ENCODE measurements at regions not wholly inside any gene's neighbourhood (a gene's known extent, or its start where the extent isn't known, plus 50 kb on each side); places are given as distances from the start of the nearest gene placed in this dataset.
"Not testable (repeated sequence)": the region's sequence is repeated elsewhere in the genome, so short reads cannot be mapped to it uniquely, and the experiment has no call there.

DNA sequence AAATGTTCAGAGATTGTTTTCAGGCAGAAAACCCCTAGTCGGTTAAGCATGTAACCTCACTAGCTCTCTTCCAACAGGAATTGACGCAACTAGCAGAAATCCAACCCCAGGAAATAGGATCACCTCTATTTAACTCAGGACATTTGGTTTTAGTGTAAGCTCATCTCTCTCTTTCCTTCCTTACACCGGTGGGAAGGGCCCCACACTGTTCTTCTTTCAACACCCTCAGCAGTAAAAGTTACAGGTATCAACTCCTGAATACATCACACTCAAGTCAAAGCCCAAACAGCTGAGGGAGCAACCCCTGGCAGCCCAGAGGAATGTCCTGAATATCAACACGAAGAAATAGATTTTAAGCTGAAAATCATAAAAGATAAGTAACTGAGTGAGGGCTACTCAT lies 191.2 kb upstream of the KIF2B start:
- no peak for DNase-seq

DNA sequence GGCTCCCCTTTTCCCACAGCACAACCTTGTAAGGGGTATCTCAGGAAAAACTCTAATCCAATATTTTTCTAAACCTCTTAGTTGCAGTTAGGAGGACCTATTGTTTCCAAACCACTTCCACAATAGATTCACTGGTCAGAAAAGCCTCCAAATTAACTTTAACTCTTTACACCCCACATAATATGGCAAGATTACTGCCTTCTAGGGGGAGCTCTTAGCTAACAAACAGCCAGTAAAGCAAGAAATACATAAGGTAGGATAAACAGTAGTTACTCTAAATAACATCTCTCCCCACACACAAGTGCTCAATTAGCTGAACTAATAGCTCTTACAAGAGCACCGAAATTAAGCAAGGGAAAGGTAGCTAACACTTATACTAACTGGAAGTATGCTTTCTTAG lies 192.1 kb upstream of the KIF2B start:
- no peak for DNase-seq

DNA sequence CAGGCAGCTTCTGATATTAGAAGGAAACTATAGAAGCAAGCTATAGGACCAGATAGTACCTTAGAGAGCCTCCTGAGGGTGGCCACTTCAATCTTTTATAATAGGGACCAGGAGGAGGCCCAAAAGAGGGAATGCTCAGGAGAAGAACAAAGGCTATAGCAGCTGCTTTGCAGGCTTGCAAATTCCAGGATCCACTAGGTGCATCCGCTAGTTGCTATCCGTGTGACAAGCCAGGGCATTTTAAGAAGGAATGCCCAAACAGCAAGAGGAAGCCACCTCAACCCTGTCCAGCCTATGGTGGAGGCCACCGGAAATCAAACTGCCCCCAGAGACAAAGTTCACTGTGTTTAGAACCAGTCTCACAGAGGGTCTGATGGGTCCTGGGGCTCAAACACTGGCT lies 192.6 kb upstream of the KIF2B start:
- DNase-seq, result no peak

DNA sequence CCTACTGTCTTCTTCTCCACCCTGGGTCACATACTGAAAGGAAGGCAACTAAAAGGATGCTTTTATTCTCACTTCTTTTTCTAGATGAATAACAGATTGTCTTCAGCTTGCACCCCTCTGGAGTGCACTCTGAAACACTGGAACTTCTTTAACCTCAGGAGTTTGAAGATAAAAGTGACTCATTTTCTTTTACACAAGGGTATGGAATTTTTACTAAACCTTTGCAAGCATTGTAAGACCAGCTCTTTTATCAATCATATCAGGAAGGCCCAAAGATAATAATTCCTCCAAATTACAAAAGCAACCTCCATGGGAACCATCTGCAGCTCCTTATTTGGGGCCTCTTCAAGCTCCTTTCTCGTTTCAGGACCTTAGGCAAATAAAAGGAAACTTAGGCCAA lies 193.5 kb upstream of the KIF2B start:
- DNase-seq, result no peak

DNA sequence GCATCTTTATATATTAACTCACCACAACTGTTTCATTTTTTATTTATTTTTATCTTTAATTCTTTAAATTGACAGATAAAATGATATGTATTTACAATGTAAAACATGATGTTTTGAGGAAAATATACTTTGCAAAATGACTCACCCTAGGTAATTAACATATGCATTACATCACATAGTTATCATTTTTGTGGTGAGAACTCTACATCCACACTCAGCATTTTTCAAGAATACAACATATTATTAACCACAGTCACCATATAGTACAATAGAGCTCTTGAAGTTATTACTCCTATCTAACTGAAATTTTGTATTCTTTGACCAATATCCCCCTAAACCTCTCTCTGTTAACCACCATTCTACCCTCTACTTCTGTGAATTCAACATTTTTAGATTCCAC lies 194.7 kb upstream of the KIF2B start:
- DNase-seq, result no peak

DNA sequence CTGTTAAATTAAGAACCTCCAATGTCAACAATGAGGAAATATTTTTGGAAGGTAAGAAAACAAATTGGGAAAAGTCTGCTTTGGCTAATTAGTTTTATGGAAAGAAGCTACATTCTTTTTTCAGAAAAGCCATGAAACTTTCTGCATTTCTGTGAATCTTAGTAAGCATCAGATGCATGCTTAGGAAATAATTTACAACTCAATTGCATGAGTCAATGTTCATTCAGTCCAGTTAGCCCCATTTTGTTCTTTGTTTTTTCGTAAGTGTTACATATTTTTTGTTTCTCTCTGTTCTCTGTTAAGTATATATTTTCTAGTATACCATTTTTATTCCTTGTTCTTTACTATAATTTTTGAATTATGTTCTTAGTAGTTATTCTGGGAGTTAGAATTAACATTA lies 195.2 kb upstream of the KIF2B start:
- no peak for DNase-seq

DNA sequence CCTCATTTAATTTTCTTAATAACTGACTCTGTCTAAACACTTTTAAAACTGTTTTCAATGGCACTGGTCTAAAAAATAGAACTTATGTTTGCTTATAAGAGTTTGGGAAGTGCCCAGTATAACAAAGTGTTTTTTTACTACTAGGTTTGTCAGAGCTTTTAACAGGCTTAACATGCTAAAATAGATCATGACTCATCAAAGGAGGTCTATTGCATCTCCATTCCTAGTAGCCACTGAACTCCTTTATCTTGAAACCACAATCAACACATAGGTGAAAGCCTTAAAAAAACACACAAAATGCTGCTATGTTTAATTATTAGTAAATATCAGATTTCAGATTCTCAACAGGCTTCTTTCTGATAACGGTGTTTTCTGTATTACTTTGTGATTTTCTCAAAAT lies 196.4 kb upstream of the KIF2B start:
- DNase-seq, result no peak

DNA sequence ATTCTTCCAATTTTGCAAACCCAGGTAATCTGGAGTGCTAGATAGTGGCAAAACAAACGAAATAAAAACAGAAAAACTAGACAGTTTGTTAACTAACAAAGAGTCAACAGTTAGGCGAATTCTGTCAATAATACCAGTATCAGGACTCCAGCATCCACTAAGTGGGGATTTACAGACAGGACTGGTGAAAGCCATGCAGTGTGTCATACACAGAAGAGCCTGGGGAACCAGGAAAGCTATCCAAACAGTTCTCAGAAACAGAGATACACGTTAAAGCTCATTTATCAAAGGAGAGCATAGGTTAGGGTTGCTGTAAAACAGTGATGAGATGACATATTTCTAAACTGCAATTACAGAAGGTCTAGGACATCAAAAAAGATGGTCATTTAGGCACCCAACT lies 203.7 kb upstream of the KIF2B start:
- no peak for DNase-seq

DNA sequence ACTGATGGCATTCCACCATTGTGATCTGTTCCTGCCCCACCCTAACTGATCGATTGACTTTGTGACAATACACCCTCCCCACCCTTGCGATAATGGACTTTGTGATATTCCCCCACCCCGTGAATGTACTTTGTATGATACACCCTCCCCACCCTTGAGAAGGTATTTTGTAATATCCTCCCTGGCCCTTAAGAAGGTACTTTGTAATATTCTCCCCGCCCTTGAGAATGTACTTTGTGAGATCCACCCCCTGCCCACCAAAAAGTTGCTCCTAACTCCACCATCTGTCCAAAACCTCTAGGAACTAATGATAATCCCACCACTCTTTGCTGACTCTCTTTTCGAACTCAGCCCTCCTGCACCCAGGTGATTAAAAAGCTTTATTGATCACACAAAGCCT lies 214.5 kb upstream of the KIF2B start:
- not testable (repeated sequence) for DNase-seq

DNA sequence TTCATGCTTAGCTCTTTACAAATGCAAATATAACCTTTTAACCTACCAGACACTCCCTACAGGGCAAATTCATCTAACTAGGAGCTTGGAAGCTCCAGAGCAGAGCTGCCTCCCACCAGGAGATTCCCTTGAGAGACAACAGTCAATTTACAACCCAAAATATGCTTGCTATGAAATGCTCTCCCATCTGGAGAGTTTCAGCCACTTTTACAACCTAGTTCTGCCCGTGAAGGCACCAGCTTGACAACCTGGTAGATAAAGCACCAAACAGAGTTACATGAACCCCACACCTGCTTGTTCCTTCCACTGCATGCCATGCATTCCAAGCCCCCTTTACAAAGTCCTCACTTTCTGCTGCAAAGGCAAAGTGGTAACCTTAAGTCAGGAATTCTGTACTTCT lies 215.3 kb upstream of the KIF2B start:
- no peak for DNase-seq

DNA sequence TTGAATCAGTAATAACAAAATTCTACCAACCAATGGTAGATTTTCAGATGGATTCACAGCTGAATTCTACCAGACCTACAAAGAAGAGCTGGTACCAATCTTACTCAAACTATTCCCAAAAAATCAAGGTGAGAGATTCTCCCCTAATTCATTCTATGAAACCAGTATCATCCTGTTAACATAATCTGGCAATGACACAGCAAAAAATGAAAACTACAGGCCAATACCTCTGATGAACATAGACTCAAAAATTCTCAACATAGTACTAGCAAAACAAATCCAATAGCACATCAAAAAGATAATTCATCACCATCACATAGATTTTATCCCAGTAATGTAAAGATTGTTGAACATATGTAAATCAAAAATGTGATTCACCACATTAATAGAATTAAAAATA lies 234.4 kb upstream of the KIF2B start:
- no peak for DNase-seq

DNA sequence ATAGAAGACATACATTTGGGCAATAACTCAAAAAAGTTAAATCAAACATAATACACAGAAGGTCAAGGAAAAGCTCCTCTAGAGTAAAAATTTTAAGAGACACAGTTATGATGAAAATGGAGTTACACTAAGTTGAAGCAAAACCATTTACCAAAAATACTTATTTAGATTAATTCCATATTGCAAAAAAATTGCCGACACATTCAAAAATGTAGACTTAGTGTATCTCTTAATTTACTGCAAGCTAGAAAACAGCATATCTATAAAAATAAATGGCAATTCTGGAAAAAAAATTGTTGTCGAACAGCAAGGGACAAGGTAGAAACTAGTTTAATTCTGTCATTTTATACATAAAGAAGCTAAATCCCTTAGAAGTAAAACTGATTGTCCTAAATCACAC lies 248.7 kb upstream of the KIF2B start:
- DNase-seq, result no peak

DNA sequence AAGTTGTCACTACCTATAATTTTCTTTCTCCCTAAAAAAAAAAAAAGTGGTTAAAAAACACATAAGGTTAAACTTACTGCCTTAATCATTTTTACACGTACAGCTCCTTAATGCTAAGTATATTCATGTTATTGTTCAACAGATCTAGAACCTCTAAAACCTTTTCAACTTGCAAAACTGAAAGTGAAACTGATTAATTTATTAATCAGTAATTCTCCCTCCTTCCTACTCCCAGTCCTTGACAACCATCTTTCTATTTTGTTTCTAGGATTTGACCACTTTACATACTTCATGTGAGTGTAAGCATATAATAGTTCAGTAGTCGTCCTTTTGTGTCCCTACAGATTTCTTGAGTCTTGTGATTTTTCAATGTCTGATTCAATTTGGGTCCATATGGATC lies 251.4 kb upstream of the KIF2B start:
- no peak for DNase-seq

DNA sequence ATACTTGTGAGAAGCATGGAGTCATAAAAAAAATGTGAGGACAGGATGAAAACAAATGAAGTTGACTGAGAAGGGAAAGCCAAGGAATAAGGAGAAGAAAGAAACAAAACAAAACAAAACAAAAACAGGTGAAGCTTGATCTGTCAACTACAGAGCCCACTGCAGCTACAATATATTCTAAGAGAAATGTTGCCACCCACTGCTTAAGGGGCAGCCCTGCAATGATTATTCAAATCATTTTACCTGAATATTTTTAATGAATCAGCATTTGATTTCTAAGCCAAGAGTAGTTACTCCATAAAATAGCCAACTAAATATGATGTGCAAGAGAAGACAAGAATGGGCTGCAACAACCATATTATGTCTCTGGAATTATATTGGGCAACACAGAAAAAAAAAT lies 252.0 kb upstream of the KIF2B start:
- DNase-seq, result no peak

DNA sequence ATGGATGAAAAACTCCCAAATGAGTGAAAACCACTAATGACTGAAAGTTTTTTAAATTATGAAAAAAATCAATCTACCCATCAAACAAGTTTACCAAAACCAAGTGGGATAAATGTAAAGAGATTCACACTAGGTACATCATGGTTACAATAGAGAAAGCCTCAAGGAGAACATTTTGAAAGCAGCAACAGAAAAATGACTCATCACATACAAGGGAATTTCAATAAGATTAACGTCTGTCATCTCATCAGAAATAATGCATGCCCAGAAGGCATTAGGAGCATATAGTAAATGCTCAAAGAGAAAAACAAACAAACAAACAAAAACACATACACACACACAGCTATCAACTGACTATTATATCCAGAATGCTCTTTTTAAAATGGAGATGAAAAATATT lies 261.8 kb upstream of the KIF2B start:
- DNase-seq, result no peak

DNA sequence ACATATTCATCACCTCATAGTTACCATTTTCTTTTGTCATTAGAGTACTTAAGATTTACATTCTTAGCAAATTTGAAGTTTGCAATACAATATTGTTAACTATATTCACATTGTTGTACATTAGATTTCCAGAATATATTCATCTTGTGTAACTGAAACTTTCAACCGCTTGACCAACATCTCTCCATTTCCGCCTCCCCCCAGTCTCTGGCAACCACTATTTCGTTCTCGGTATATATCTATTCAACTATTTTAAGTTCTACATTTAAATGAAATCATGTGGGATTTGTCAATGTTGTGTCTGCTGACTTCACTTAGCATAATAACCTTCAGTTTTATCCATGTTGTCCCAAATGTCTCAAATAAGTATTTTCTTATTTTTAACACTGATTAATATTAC lies 274.5 kb upstream of the KIF2B start:
- DNase-seq, result no peak

DNA sequence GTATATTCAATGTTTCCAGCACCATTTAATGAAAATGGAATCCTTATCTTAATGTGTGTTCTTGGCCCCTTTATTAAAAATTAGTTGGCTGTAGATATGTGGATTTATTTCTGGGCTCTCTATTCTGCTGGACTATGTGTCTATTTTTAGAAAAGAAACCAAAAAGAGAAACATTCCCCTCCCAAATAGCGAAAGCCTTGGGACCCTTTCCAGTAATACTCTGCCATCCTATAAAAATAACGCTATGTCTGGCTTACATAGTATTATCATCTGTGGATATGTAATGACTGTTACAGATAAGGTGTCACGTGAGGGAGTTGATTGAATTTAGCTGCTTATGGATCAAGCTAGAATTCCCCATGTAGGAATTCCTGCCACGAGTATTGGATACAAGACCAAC lies 279.3 kb upstream of the KIF2B start:
- no peak for DNase-seq

DNA sequence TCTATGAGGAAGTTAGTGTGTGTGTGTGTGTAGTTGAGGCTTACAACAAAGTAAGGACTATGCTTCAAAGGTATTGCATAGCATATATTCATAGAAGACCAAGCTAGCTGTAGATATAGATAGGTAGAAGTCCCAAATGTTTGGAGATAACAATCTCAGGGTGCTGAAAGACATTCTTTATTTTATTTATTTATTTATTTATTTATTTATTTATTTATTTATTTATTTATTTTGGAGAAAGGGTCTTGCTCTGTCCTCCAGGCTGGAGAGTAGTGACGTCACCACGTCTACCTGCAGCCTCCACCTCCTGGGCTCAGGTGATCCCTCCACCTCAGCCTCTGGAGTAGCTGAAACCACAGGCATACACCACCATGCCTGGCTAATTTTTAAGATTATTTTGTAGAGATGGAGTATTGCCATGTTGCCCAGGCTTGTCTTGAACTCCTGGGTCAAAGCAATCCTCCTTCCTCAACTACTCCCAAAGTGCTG lies 284.6 kb upstream of the KIF2B start:
- no peak for DNase-seq

DNA sequence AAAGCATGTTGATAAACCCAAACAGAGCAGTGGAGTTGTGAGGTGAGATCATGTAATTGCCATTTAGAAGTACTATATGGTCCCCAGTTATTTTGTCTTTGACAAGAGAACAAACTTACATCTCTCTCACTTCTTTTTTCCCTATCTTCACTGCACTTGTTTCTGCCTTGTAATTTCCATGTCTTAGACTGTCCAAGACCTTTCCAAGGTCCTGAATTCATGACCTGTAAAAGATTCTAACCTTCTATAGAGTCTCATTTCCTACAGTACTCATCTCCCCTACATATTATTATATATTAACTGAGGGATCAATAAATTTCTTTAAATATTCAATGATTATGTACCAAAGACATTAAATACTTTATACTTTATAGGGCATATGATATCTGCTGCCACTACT lies 295.3 kb upstream of the KIF2B start:
- no peak for DNase-seq

DNA sequence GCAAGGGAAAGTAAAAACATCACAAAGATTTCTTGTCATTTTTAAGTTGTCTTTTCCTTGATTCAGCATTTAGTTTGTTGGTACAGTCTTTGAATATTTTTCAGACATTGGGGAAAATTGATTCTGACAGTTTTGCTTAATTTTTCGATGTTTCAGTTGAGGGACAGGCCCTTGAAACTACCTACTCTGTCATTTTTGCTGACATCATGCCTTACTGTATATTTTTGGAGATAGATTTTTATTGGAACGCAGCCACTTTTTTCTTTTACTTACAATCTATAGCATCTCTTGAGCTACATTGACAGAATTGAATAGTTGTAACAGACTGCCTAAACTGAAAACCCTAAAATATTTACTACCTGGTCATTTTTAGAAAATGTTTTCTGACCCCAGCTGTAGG lies 297.1 kb upstream of the KIF2B start:
- no peak for DNase-seq

DNA sequence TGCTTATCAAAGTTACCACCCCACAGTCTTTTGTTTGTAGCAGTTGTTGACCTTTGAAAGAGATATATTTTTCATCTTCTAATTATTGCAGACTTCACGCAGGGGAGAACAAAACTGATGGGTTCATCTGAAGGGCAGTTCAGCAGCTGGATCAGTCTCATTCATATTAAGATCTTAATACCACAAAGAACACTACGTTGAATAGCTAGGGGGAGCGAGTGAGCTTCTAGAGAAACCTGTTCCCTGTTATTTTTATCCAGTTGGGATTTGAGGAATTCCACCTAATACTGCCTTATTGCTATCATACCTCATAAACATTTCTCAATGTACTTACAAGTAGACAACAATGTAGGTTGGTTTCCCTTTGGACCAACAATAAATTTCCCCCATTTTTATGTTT lies 306.1 kb upstream of the KIF2B start:
- DNase-seq, result no peak

DNA sequence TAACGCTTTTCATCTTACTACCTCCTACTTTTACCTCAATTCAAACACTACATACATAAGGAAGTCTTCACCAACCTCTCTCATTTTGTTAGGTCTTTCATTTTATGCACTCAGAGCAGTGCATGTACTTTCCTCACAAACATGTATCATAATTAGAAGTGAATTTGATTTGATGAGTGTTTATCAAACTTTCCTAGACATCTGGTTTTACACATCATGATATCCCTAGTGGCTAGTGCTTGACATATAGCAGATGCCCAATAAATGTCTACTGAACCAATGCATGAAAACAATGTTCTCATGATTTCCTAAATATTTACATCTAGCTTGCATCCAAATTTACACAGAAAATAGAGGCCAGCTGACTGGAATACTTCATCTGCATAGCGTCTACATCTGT lies 323.4 kb upstream of the KIF2B start:
- DNase-seq, result no peak

DNA sequence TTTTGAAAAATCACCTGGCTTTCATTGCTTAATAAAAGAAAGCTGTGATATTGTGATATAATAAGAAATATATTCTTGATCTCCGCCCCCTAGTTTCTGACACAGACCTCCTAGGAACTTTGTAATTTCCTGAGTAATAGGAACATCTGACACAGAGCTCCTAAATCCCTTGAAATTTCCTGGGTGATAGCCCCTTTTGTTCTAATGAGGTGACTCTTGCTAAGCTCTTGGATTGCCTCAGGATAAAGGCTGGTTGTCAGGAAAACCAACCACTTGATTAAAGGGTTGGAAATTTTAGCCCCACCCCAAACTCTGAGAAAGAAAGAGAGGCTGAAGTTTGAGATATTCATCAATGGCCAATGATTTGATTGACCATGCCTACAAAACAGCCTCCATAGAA lies 326.4 kb upstream of the KIF2B start:
- no peak for DNase-seq

DNA sequence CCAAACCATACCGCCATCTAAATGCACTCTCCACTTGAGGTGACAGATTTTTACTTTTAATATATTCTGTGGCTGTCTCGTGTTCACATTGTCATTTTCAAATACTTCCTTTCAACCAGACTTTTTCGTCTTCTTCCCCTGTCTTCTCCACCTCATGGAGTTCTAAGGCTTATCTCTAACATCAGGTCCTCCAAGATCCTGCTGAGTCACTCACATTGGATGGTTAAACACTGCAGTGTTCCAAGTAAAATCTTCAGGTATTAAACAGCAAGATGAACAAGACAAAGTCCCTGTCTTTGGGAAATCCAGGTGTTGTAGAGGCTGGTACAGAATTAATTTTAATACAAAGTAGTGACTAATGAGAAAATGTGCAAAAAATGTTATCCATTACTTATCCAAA lies 330.2 kb upstream of the KIF2B start:
- DNase-seq, result no peak

DNA sequence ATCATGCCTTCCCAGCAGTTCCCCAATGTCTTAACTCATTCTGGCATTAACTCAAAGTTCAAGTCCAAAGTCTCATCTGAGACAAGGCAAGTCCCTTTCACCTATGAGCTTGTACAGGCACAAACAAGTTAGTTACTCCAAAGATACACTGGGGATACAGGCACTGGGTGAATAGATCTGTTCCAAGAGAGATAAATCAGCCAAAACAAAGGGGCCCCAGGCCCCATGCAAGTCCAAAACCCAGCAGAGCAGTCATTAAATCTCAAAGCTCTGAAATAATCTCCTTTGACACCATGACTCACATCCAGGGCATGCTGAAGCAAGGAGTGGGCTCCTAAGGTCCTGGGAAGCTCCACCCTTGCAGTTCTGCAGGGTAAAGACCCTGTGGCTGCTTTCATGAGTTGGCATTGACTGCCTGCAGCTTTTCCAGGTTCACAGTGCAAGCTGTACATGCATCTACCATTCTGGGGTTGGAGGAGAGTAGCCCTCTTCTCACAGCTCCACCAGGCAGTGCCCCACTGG lies 332.2 kb upstream of the KIF2B start:
- DNase-seq, result no peak

DNA sequence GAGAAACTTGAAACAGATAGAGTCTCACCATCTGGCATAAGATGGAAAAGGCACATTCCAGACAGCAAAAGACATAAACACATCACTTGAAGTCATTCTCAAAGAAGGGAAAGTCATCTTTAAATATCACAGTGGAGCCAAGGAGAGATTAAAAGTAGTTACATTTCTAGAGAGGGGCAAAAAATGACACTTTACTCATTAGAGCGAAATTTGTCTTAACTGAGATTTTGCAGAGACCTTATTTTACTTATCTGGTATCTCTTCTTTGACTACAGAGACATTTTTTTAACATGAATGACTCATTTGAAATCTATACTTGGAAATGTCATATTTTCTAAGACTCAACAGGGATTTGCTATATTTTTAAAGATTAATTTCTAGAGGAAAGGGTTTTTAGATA lies 339.0 kb upstream of the KIF2B start:
- no peak for DNase-seq
